Spleen (tissue), 7 donors: ENCODE measurements at regions not wholly inside any gene's neighbourhood (a gene's known extent, or its start where the extent isn't known, plus 50 kb on each side); places are given as distances from the start of the nearest gene placed in this dataset.

Experiments
- CTCF ChIP-seq, 11 experiments: fragments of 200-600 bp in 7 of 11; fragments of 450-650 bp in 4 of 11; sonication (generic) in 4 of 11; IDR thresholded peaks in 8 of 11; conservative IDR thresholded peaks in 3 of 11; 1 replicate in 7 of 11; 2 replicates in 4 of 11; pipeline versions ENCODE4 v1.4.0 to v1.8.0; 2016 to 2021; ENCODE audit warnings: antibody characterized with exemption in 11 of 11, inconsistent platforms in 4 of 11, mild to moderate bottlenecking in 1 of 11
- POLR2A ChIP-seq, 3 donors: fragments of 450-650 bp; IDR thresholded peaks; one replicate each; pipeline ENCODE4 v1.5.1; 2017; ENCODE audit warnings: antibody characterized with exemption in 3 of 3, mild to moderate bottlenecking in 1 of 3
- POLR2AphosphoS5 ChIP-seq, 3 donors: sonication (generic); formaldehyde crosslinking; IDR thresholded peaks; one replicate each; pipeline ENCODE4 v1.5.1; 2017; ENCODE audit warnings: antibody characterized with exemption in 3 of 3
- donor health status: DM: no; HTN: no; CAD: no; lungs with moderate emphysema.
- donor health status: DM: no; HTN: no; CAD: no.
- donor health status: DM: no; HTN: no; CAD: no.

GRCh38 chr9:103674271-103674670 is 419.8 kb upstream of the SMC2 start:
- TF ChIP-seq CTCF (IDR thresholded peaks at IDR 0.05 in 8 of 11, conservative IDR thresholded peaks at IDR 0.05 in 3 of 11) (no peak), POLR2A (IDR thresholded peaks at IDR 0.05) (no peak), POLR2AphosphoS5 (IDR thresholded peaks at IDR 0.05) (no peak)
